Uterus (tissue), 3 donors: ENCODE measurements at regions not wholly inside any gene's neighbourhood (a gene's known extent, or its start where the extent isn't known, plus 50 kb on each side); places are given as distances from the start of the nearest gene placed in this dataset.

Experiments used
- DNase-seq, 2 donors: peaks; one replicate each; pipeline ENCODE4 v3.0.0-alpha.2; 2019 to 2020
- H3K27ac ChIP-seq, 2 donors: fragments of 200-600 bp; sonication (generic); 1 replicate in 1 of 2; 2 replicates in 1 of 2; pipeline ENCODE4 v1.5.1; 2016 to 2018
- H3K27me3 ChIP-seq, 2 donors: fragments of 200-600 bp; sonication (generic); one replicate each; pipeline ENCODE4 v1.5.1; 2018 to 2019; ENCODE audit warnings: control low read depth in 1 of 2
- H3K36me3 ChIP-seq, 2 donors: fragments of 200-600 bp; sonication (generic); one replicate each; pipeline ENCODE4 v1.5.1; 2019; ENCODE audit warnings: control low read depth in 1 of 2
- H3K4me1 ChIP-seq, 2 donors: fragments of 200-600 bp; sonication (generic); one replicate each; pipeline ENCODE4 v1.5.1; 2018 to 2019; ENCODE audit warnings: control low read depth in 1 of 2
- H3K4me3 ChIP-seq, 2 donors: fragments of 200-600 bp; sonication (generic); 1 replicate in 1 of 2; 2 replicates in 1 of 2; pipeline ENCODE4 v1.5.1; 2018 to 2019; ENCODE audit warnings: mild to moderate bottlenecking in 1 of 2
- H3K9me3 ChIP-seq, 2 donors: fragments of 200-600 bp; sonication (generic); one replicate each; pipeline ENCODE4 v1.5.1; 2019; ENCODE audit warnings: control low read depth in 1 of 2
- CTCF ChIP-seq, 4 experiments: fragments of 200-600 bp in 2 of 4; fragments of 450-650 bp in 2 of 4; sonication (generic) in 2 of 4; IDR thresholded peaks; one replicate each; pipeline ENCODE4 v1.5.1; 2016 to 2019; ENCODE audit warnings: antibody characterized with exemption in 4 of 4, mild to moderate bottlenecking in 2 of 4, moderate library complexity in 1 of 4
- POLR2A ChIP-seq, 2 donors: fragments of 450-650 bp; IDR thresholded peaks; one replicate each; pipeline ENCODE4 v1.6.1; 2016; ENCODE audit warnings: antibody characterized with exemption in 2 of 2, mild to moderate bottlenecking in 1 of 2, moderate library complexity in 1 of 2
- intact Hi-C: fragments of 100-400 bp; cut with DNase I; formaldehyde crosslinking; loops from one replicate; pipeline ENCODE4 v1.15.1; 2023; ENCODE audit warnings: low total_unique reads
- donor health status: DM: yes; HTN: yes; CAD: no.

GRCh38 chr2:19758658-19759057, 143.1 kb downstream of the TTC32 start:
- no peak for DNase-seq
- no peak overlapping the region for H3K4me3 ChIP-seq
- H3K27me3 ChIP-seq, result no peaks in the 10 kb centered on the region
- no peaks in the 10 kb centered on the region for H3K9me3 ChIP-seq
- no peak for TF ChIP-seq POLR2A (IDR thresholded peaks at IDR 0.05)
- TF ChIP-seq CTCF (IDR thresholded peaks at IDR 0.05), result no peak
- intact Hi-C loops, result no loop called here
- no peaks in the 10 kb centered on the region for H3K4me1 ChIP-seq
- H3K36me3 ChIP-seq, result no peaks in the 10 kb centered on the region
- H3K27ac ChIP-seq, result no peak overlapping the region

GRCh38 chr2:19757586-19757985, 144.2 kb downstream of the TTC32 start:
- no peak for DNase-seq
- no peak overlapping the region for H3K4me3 ChIP-seq
- H3K27ac ChIP-seq, result no peak overlapping the region
- no peaks in the 10 kb centered on the region for H3K9me3 ChIP-seq
- H3K27me3 ChIP-seq, result no peaks in the 10 kb centered on the region
- intact Hi-C loops, result no loop called here
- H3K4me1 ChIP-seq, result no peaks in the 10 kb centered on the region
- no peaks in the 10 kb centered on the region for H3K36me3 ChIP-seq
- TF ChIP-seq POLR2A (IDR thresholded peaks at IDR 0.05), result no peak
- no peak for TF ChIP-seq CTCF (IDR thresholded peaks at IDR 0.05)

GRCh38 chr2:19754907-19755306, 146.9 kb downstream of the TTC32 start:
- no peak overlapping the region for H3K4me3 ChIP-seq
- no peak overlapping the region for H3K27ac ChIP-seq
- intact Hi-C loops, result no loop called here
- no peaks in the 10 kb centered on the region for H3K9me3 ChIP-seq
- H3K27me3 ChIP-seq, result no peaks in the 10 kb centered on the region
- no peaks in the 10 kb centered on the region for H3K4me1 ChIP-seq
- TF ChIP-seq CTCF (IDR thresholded peaks at IDR 0.05) (no peak), POLR2A (IDR thresholded peaks at IDR 0.05) (no peak)
- DNase-seq, result no peak
- no peaks in the 10 kb centered on the region for H3K36me3 ChIP-seq

GRCh38 chr2:19753818-19754217, 148.0 kb downstream of the TTC32 start:
- Histone ChIP-seq H3K4me3 (no peak overlapping the region), H3K27me3 (no peaks in the 10 kb centered on the region), H3K4me1 (no peaks in the 10 kb centered on the region), H3K9me3 (no peaks in the 10 kb centered on the region), H3K36me3 (no peaks in the 10 kb centered on the region), H3K27ac (no peak overlapping the region)
- TF ChIP-seq POLR2A (IDR thresholded peaks at IDR 0.05) (no peak), CTCF (IDR thresholded peaks at IDR 0.05) (no peak)
- intact Hi-C loops, result no loop called here
- DNase-seq, result no peak

- Histone ChIP-seq H3K27me3 (no peaks in the 10 kb centered on the region), H3K9me3 (no peaks in the 10 kb centered on the region), H3K36me3 (no peaks in the 10 kb centered on the region), H3K27ac (no peak overlapping the region), H3K4me1 (no peaks in the 10 kb centered on the region), H3K4me3 (no peak overlapping the region)
- intact Hi-C loops, result no loop called here
- DNase-seq, result no peak
- TF ChIP-seq CTCF (IDR thresholded peaks at IDR 0.05) (no peak), POLR2A (IDR thresholded peaks at IDR 0.05) (no peak)
Observed at GRCh38 chr2:19753314-19753713, 148.5 kb downstream of the TTC32 start.
